Right renal cortex interstitium (tissue), 3 donors: ENCODE measurements at regions not wholly inside any gene's neighbourhood (a gene's known extent, or its start where the extent isn't known, plus 50 kb on each side); places are given as distances from the start of the nearest gene placed in this dataset.
"Not testable (repeated sequence)": the region's sequence is repeated elsewhere in the genome, so short reads cannot be mapped to it uniquely, and the experiment has no call there.

Experiments
- DNase-seq, 3 donors: peaks; one replicate each; pipeline ENCODE4 v3.0.0-alpha.2; 2013; ENCODE audit warnings: low read depth in 3 of 3, low spot score in 2 of 3

- no peak for DNase-seq
Observed at GRCh38 chr2:7515327-7515726, 598.1 kb downstream of the RNF144A start.

- no peak for DNase-seq
Observed at GRCh38 chr2:7516484-7517063, 599.4 kb downstream of the RNF144A start.

- DNase-seq, result no peak
Observed at GRCh38 chr2:7517088-7517487, 599.9 kb downstream of the RNF144A start.

GRCh38 chr2:7517851-7518250 is 600.6 kb downstream of the RNF144A start:
- no peak for DNase-seq

GRCh38 chr2:7523481-7524120 is 606.4 kb downstream of the RNF144A start:
- no peak for DNase-seq

- DNase-seq, result no peak
Observed at GRCh38 chr2:7524195-7524594, 607.0 kb downstream of the RNF144A start.

GRCh38 chr2:7525746-7526145 is 608.5 kb downstream of the RNF144A start:
- DNase-seq, result no peak

GRCh38 chr2:7527165-7527722 is 610.0 kb downstream of the RNF144A start:
- no peak for DNase-seq

- no peak for DNase-seq
Observed at GRCh38 chr2:7530001-7530400, 612.8 kb downstream of the RNF144A start.

- DNase-seq, result no peak
Observed at GRCh38 chr2:7539077-7539476, 621.9 kb downstream of the RNF144A start.

GRCh38 chr2:7539760-7540159 is 622.5 kb downstream of the RNF144A start:
- DNase-seq, result no peak

GRCh38 chr2:7552825-7553570 is 635.8 kb downstream of the RNF144A start:
- DNase-seq, result no peak

- DNase-seq, result no peak
Observed at GRCh38 chr2:7555260-7555659, 638.0 kb downstream of the RNF144A start.

GRCh38 chr2:7557376-7557775 is 640.2 kb downstream of the RNF144A start:
- no peak for DNase-seq

- DNase-seq, result no peak
Observed at GRCh38 chr2:7559791-7560190, 642.6 kb downstream of the RNF144A start.

- no peak for DNase-seq
Observed at GRCh38 chr2:7566382-7566881, 649.2 kb downstream of the RNF144A start.

- DNase-seq, result not testable (repeated sequence)
Observed at GRCh38 chr2:7567116-7567515, 649.9 kb downstream of the RNF144A start.

- no peak for DNase-seq
Observed at GRCh38 chr2:7567646-7568045, 650.4 kb downstream of the RNF144A start.

GRCh38 chr2:7570247-7570646 is 653.0 kb downstream of the RNF144A start:
- DNase-seq, result no peak

GRCh38 chr2:7571701-7572100 is 654.5 kb downstream of the RNF144A start:
- DNase-seq, result no peak

GRCh38 chr2:7572450-7572849 is 655.2 kb downstream of the RNF144A start:
- DNase-seq, result no peak
